ENCODE measurements at regions not wholly inside any gene's neighbourhood (a gene's known extent, or its start where the extent isn't known, plus 50 kb on each side); places are given as distances from the start of the nearest gene placed in this dataset.

DNA sequence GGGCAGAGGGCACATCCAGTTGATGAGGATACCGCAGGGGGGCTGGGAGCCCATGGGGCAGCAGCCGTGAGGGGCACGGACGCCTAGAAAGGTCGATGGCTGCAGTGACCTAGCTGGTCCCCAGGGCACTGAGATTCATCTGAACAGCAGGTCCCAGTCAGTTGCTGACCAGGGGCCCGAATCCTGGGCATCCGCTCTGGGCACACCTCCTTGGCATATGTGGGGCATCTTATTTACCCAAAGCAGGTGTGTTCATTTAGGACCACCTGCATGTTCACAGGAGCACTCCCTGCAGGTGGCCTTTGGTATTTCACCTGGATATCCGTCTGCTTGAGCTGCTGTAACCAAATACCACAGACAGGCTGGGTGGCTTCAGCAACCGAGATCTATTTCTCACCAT lies 72.0 kb upstream of the ODC1 start:
- DNase-seq (ENCODE audit: low read depth) = no peak

DNA sequence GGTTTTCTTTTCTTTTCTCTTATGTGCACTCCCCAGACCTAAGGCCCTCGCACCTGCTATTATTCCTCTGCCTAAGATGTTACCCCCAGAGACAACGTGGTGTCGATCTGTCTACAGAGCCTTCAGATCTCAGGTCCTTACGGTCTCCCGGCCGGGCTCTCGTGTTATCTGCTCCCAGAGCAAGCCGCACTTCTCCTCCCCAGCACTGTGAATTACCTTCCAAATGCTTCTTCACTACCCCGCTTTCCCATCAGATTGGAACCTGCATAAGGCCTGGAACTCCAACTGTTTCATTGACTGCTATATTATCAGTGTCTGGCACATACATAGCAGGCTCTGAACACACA lies 71.2 kb upstream of the ODC1 start:
- no peak for DNase-seq (ENCODE audit: low read depth)

DNA sequence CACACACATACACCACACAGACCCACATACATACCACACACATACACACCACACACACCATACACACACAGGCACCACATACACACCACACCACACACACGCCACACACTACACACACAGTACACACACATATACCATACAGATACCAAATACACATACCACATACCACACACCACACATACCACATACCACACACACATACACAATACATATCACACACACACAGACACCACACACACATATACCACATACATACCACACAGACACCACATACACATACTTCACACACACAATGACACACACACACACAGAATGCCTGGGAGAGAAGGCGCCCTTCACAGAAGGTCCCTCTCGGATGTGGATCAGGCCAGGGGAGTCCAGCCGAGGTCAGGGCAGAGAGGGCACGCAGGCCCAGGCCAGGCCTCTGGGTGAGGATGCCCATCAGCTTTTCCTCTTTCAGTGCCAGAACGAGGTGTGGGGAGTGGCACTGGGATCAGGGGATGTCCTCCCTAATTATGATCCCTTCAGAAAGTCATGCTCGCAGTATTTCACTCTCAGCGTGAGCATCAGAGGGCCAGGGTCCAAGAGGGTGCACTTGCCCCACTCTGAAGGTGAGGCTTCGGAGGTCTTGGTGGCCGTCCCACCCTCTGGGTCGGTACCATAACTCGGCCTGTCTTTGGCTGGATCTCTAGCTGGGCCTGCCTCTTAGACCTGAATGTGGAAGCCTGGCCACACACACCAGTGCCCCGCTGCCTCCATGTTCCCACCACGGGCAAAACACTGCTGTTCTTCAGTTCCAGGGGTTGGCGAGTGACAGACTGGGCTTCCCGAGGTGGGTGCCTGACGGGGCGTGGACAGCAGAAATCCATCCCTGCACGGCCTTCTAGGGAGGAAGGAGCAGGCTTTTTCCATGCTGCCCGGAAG lies 70.6 kb upstream of the ODC1 start:
- DNase-seq (ENCODE audit: low read depth) = no peak

DNA sequence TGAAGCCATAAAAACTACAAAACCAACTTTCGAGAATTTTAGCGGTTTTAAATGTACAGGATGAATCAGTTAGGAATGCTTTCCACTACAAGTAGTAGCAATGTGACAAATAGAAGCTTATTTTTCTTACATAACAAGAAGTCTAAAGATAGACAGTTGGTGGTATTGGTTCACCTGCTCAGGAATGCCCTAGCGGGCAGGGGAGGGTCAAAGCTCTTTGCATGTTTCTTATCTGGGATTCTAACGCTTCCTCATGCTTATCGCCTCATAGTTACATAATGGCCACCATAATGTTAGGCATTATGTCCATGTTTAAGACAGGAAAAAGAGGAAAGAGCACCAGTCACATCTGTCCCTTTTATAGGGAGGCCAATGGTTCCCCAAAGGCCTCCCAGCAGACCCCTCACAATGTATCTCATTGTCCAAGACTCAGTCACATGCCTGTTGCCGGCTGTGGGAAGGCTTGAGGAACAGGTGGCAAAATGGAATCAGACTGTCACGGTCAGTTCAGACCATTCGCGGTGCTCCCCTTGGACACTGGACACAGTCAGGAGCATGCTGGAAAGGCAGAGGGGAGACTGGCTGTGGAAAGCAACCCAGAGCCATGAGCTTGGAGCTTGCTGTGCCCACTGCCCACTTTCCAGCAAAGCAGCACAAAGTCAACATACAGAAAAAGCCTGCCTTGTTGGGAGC lies 69.4 kb upstream of the ODC1 start:
- no peak for DNase-seq (ENCODE audit: low read depth)

DNA sequence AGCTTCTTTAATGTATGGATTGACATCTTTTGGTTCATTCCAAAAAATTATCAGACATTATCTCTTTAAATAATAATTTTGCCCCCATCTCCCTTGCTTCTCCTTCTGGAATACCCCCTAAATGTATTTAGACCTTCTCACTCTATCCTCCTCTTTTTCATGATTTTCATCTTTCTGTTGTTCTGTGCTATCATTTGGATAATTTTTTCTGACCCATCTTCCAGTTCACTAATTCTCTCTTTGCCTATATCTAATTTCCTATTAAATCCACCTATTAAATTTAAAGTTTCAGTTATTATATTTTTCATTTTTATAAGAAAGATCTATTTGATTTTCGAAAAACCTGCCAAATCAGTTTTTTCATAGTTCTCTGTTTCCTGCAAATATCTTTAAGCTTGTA lies 67.8 kb upstream of the ODC1 start:
- no peak for DNase-seq (ENCODE audit: low read depth)

DNA sequence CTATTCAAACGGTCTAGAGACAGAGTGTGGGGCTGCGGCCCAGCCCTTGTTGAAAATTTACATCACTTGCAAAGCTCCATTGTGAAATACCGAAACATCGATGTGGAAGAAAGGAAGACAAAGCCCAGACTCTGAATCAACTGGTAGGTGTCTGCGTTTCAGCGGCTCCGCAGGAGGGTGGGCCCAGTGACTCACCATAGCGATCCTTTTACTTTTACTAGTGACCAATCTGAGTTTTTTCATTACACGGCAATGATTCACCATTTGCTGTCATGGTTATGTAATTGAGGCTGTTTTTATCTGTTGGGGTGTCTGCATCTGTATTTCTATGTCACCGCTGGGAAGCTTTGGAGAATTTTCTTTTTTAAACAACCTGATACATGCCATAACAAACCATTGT lies 66.6 kb upstream of the ODC1 start:
- peak; percentile 70 for DNase-seq (ENCODE audit: low read depth)

DNA sequence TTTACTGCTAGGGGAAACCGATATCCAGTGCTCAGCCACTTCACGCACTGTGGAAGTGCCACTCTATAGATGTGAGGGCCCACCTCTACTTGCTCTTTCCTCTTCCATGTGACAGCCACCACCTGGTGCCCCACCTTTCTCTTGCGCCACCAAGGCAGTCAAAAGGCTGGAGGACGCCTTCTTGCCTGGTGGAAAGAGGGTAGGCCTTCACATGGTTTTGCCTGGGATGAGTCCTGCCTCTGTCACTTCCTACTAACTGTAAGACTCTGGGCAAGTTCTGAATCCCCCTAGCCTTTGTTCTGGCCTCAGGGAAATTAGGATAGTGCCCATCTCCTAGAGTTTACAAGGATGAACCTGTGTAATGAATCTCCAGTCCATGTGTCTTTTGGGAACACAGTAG lies 66.1 kb upstream of the ODC1 start:
- DNase-seq (ENCODE audit: low read depth) = no peak

DNA sequence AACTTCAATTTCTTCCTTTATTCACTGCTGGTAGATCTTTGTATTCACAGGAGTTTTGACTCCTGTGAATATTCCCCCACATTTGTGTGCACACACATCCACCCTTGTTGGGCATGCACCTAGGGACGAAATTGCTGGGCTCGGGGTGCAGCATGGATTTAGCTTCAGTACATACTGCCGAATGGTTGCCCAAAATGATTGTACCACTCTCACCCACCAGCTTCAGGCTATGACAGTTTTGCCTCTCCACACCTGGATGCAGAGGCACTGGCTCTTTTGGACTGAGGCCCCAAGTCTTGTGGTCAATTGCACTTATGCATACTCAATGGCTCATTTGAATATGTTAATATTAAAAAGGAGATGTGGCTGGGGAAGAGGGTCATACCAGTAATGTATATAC lies 65.1 kb upstream of the ODC1 start:
- no peak for DNase-seq (ENCODE audit: low read depth)

DNA sequence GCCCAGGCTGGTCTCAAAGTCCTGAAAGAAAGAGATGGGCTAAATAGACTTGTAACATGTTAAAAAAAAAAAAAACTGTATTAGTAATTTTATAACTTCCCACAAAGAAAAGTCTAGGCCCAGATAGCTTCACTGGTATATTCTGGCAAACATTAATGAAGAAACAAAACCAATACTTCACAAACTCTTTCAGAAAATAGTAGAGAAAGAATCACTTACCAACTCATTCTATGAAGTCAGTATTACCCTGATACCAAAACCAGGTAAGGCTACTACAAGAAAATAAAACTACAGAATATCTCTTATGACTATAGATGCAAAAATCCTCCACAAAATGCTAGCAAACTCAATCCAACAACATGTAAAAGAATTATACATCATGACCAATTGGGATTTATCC lies 59.9 kb upstream of the ODC1 start:
- DNase-seq (ENCODE audit: low read depth) = no peak

DNA sequence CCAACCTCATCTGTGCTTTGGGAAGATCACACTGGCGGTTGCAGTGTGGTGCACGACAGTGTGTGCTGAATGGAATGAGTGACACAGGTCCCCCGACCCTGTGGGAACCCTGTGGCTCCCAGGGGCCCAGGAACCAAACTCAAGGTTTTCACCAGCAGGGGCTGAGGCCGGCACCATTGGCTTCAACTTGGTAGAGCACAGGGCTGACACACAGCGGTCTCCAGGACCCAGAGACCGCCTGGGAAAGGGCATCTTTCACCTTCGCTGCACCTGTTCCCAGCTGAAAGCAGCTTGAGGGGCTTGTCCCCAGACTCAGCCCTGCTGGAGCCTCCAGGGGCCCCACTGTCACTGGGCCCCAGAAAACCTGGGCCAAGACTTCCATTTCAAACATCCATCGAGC lies 59.0 kb upstream of the ODC1 start:
- DNase-seq (ENCODE audit: low read depth) = no peak

DNA sequence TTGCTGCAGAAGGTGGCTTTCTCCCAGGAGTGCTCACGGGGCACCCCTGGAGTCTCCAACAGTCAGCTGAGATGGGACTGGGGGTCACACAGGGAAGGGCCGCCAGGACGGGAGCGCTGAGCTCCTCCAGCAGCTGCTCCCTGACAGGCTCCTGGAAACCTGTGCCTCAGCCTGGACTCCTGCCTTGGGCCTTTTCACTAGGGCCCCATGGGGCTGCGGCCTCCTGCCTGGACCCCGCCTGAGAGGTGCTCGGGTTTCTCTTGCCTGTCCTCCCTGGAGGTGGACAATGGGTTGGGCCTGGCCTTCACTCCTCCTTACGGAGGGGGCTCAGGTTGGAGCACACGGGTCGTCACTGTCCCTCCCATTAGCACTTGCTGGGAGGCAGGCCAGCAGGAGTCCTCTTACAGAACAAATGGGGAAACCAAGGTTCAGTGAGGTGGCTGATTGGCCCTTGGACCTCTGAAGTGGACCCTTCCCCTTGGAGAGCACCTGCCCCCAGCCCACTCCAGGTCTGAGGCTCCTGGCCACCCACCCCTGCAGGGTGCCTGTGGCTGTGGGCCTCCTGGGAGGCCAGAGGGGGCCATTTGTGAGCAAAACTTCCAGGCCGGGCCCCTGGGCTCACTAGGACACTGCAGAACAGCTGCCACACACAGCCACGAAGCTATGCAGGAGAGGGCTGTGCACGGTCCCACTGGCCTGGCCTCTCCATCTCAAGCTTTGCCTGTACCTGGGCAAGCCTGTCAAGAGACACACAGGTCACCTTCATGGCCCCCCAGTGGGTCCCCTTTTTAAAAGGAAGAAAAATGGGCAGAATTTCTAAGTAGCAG lies 57.1 kb upstream of the ODC1 start:
- no peak for DNase-seq (ENCODE audit: low read depth)

DNA sequence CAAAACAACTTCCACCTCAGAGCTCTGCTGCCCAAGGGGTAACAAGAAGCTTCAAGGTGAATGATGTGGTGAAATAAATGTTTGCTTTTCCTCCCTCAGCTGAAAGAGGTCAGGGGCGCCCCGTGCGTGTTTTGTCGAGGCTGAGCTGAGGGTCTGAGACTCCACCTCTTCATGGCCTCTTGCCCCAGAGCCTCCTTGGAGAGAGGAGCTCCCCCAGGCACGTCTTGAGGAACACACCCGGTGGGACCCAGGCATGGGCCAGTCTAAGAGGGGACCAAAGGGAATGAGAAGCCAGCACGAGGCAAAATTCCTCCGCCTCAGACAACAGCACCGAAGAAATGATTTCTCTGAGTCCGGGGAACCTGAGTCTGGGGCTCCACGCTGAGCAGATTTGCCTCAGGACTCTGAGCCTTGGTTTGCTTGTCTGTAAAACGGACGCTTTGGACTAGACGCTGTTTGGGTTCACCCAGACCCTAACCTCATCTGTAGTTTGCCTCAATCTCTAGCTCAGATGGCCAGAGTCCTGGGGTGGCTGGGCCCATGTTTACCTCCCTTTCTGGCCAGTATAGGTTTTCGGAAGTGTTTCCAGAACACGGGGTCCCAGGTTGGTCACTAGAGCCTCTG lies 56.4 kb upstream of the ODC1 start:
- no peak for DNase-seq (ENCODE audit: low read depth)

DNA sequence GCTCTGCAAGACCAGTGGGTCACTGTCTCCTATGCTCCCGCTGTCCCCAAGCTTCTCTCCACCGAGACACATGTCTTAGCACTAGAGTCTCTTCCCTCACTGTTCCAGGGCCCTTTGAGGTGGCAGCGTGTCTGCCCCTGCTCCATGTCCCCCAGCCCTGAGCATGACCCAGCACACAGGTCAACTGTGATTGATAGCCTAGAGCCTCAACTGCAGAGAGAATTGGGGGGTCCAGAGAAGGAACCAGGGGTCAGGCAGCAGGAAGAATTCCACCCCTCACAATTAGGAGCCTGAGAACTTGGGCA lies 54.6 kb upstream of the ODC1 start:
- DNase-seq (ENCODE audit: low read depth) = no peak

DNA sequence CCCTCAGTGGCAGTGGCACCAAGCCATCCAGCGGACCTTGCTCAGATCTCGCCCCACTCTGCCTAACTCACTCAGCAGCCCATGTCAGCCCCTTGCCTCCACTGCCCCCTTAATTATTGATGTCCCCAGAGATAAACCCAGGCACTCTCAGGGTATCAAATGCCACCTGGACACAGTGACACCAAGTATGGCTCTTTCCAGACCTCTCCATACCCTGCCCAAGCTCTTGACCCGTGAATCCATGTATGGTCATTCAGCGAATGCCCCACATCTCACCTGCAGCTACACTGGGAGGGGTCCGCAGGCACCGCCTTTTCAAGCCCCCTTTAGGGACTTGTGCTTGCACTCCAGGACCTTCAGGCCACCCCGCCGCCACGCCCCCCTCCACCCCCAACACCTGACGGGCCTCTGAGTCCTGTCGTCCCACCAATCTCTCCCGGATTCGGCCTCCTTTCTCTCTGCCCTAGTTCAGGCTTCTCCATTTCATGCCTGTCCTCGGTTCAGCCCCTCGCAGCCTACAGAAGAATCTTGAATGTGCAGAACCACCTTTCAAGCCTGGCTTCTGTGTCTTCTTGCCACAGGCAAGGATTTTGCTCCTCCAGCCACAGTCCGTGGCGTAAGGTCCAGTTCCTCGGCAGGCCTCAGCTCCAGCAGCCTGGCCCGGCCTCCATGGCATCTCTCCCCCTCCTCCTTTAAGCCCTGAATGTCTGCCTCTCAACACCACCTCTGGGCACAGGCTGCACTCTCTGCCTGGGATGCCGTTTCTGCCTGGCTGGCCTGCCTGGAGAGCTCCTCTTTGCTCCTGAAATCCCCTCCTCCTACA lies 54.1 kb upstream of the ODC1 start:
- no peak for DNase-seq (ENCODE audit: low read depth)

DNA sequence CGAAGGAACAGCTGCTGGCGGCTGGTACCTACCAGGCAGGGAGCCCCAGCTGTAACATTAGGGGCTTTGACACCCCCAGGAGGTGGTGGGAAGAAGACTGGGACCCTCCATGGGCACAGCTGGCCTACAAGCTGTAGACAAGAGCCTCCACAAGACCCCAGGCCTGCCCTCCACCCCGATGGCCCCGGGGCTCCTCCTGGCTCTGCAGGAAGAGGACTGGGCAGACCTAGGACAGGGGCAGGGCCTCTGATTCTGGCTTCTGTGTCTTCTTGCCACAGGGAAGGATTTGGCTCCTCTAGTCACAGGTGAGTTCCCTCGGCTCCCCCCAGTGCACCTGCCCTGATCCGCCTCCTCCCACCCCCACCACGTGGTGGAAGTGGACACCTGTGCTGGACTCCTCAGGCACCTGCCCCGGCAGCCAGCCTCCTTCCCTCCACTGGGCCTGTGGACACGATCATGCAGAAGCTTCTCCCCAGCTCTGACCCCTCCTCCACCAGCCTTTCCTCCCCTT lies 53.4 kb upstream of the ODC1 start:
- no peak for DNase-seq (ENCODE audit: low read depth)

DNA sequence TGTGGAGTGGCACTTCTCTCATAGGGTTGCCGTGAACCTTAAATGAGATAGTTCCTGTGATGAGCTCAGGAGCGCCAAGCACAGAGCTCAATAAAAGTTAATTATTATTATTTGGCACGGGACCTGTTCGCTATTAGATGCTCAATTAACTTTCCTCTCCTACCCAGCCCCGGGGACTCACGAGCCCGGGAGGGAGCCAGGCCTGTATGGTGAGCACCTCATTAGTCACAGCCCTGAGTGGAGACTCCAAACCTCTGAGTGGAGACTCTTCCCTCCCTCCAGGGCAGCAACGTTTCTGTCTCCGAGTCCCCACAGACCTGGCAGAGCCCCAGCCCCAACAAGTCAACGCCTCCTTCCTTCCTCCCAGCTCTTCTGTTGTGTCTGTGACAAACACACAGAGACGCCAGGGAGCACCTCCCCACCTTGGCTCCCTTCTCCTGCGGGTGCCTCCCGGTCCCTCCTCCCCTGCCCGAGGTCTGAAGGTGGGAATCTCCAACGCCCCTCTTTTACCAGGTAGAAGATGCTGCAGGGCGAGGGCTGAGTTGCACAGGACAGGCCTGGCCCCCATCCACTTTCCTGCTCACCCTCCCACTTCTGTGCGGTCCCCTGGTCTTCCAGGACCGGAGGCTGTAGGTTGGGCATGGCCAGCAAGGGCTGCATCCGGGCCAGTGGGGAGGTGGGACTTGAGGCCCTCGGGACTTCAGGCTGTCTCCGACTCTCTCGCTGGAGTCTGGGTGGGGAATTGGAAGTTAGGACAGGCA lies 52.7 kb upstream of the ODC1 start:
- no peak for DNase-seq (ENCODE audit: low read depth)

DNA sequence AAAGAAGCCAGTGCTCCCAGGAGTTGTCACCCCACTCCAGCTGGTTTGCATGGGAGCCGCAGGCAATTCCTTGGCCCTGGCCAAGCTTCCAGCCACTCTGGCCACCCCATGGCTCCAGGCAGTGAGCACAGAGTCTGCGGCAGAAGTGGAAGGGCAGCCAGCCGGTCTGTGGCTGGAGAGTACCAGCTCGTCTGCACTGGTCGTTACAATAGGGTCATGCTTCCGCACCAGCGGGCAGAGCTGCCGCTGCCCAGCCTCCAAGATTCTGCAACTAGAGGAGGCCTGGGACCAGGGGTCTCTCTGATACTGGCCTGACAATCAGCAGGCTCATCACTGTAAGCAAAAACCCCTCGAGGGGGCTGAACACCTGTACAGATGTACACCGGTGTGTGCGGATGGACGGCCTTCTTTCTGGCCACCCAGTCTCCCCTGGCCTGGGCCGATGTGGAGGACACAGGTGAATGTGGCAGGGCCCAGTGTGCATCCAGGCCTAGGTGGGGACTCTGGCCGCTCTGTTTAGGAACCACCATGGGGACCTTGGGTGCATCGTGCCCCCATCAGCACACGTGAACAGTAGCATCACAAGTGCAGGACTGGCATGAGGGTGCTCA lies 51.9 kb upstream of the ODC1 start:
- no peak for DNase-seq (ENCODE audit: low read depth)

DNA sequence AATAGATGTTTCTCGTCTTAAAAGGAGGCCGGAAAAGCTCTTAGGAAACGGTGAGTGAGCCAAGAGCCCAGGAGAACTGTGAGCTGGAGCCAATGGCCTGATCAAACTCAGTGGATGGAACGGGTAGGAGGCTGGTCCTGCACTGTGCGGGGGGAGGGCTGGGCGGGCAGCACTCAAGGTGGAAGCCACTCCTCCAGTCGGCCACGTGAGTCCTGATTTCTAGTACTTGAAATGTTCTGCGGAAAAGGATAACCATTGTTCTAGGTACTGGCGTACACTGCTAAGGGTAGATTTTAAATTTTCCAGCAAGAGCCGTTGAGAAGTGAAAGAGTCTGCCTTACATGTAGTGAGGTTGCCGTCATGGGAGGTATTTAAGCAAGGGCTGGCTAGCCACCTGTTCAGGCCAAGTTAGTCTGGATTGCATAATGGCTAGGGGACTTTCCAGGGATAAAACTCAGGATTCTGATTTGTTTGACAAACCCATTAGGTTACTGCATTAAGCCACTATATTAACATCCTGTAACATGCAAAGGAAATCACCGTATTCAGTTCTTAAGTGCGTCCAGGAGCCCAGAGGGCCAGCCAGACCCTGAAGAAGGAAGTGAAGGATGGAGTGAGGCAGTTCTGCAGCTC lies 51.3 kb upstream of the ODC1 start:
- DNase-seq (ENCODE audit: low read depth) = no peak

DNA sequence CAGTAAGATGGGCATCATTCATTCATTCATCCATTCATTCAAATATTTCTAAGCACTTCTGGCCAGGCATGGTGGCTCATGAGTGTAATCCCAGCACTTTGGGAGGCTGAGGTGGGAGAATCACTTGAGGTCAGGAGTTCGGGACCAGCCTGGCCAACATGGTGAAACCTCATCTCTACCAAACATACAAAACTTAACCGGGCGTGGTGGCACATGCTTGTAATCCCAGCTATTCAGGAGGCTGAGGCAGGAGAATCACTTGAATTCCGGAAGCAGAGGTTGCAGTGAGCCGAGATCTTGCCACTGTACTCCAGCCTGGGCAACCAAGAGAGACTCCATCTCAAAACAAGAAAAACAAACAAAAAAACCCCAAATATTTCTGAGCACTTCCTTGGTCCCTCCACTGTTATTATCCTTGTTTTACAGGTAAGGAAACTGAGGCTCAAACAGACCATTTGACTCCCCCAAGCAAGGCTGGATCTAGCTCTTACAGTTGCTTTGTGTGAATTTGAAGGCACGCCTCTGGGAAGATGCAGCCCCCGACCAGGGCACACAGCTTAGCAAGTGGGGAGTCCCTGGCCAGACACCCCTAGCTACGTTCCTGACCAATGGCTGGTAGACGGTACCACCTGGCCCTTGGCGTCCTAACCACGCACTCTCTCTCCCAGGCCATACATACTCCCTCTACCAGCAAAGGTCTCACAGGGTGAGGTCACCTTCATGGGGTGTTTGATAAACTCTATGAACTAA lies 50.6 kb upstream of the ODC1 start:
- DNase-seq (ENCODE audit: low read depth) = no peak

Data from LHCN-M2 (cell line).